Transverse colon (tissue), 4 donors: ENCODE measurements at regions not wholly inside any gene's neighbourhood (a gene's known extent, or its start where the extent isn't known, plus 50 kb on each side); places are given as distances from the start of the nearest gene placed in this dataset.

Experiments
- DNase-seq: peaks from one replicate; pipeline ENCODE4 v3.0.0-alpha.2; 2019
- H3K27ac ChIP-seq, 4 donors: fragments of 200-600 bp; sonication (generic); 2 replicates each; pipeline ENCODE4 v1.5.1; 2016 to 2018; ENCODE audit warnings: inconsistent platforms in 4 of 4
- H3K27me3 ChIP-seq: fragments of 200-600 bp; sonication (generic); 2 replicates; pipeline ENCODE4 v1.5.1; 2017; ENCODE audit warnings: inconsistent platforms
- H3K36me3 ChIP-seq, 4 donors: fragments of 200-600 bp; sonication (generic); 2 replicates each; pipeline ENCODE4 v1.5.1; 2017 to 2019; ENCODE audit warnings: inconsistent platforms in 4 of 4
- H3K4me1 ChIP-seq, 4 donors: fragments of 200-600 bp; sonication (generic); 2 replicates each; pipeline ENCODE4 v1.5.1; 2017 to 2020; ENCODE audit warnings: inconsistent platforms in 4 of 4
- H3K4me3 ChIP-seq, 4 donors: fragments of 200-600 bp; sonication (generic); 1 replicate in 1 of 4; 2 replicates in 3 of 4; pipeline versions ENCODE4 v1.5.1 to v1.6.1; 2017 to 2019; ENCODE audit warnings: inconsistent platforms in 4 of 4
- H3K9me3 ChIP-seq, 2 donors: fragments of 200-600 bp; sonication (generic); 2 replicates each; pipeline ENCODE4 v1.5.1; 2017 to 2019; ENCODE audit warnings: inconsistent platforms in 2 of 2
- EP300 ChIP-seq: sonication (generic); formaldehyde crosslinking; IDR thresholded peaks from one replicate; pipeline ENCODE4 v1.6.1; 2017; ENCODE audit warnings: antibody characterized with exemption, low read depth
- POLR2A ChIP-seq: fragments of 450-650 bp; IDR thresholded peaks from one replicate; pipeline ENCODE4 v1.6.1; 2016; ENCODE audit warnings: antibody characterized with exemption, mild to moderate bottlenecking, moderate library complexity
- POLR2AphosphoS5 ChIP-seq, 3 donors: sonication (generic); formaldehyde crosslinking; IDR thresholded peaks; one replicate each; pipeline ENCODE4 v1.6.1; 2016; ENCODE audit warnings: antibody characterized with exemption in 3 of 3
- WGBS, 2 donors: methylation state at CpG; one replicate each; pipeline ENCODE4 v1.1.5; 2018; ENCODE audit warnings: low coverage in 1 of 2; 5-methylcytosine and 5-hydroxymethylcytosine counted together
- in situ Hi-C, 4 donors: fragments of 200-750 bp; cut with MboI; loops; one replicate each; pipeline versions ENCODE4 v1.15.0 to v1.15.1; 2017; ENCODE audit warnings: low sequenced_read_pairs in 3 of 4, low pct_ligation_motif_present in 1 of 4, low pct_unique_long_range_greater_than_20kb in 1 of 4
- intact Hi-C: fragments of 100-400 bp; cut with DNase I; formaldehyde crosslinking; loops from one replicate; pipeline ENCODE4 v1.15.1; 2023; ENCODE audit warnings: low total_unique reads
- TF ChIP-seq, protein P1 (sequence below), 5 experiments: fragments of 200-600 bp in 3 of 5; fragments of 450-650 bp in 2 of 5; sonication (generic) in 3 of 5; IDR thresholded peaks; 1 replicate in 2 of 5; 2 replicates in 3 of 5; pipeline ENCODE4 v1.5.1; 2016 to 2017; ENCODE audit warnings: antibody characterized with exemption in 5 of 5, inconsistent platforms in 3 of 5, mild to moderate bottlenecking in 2 of 5, moderate library complexity in 1 of 5

DNA sequence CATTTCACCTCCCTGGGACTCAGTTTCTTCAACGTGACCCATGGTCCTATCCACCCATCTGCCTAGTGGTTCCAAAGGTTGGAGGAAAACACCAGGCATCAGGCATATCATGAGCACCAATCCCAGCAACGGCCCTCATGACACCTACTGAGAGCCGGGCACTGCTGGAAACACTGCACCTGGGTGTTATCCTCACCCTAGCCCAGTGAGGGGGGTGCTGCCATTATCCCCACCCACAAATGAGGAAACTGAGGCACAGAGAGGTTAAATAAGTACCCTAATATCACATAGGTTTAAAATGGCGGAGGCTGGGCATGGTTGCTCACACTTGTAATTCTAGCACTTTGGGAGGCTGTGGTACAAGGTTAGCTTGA, 206.9 kb downstream of the MATN1 start:
- Histone ChIP-seq H3K4me1 (no peaks in the 10 kb centered on the region), H3K27me3 (peaks cover 3% of the 10 kb centered on the region), H3K4me3 (no peak overlapping the region), H3K9me3 (no peaks in the 10 kb centered on the region), H3K27ac (no peak overlapping the region), H3K36me3 (no peaks in the 10 kb centered on the region)
- no peak for DNase-seq
- intact Hi-C loops (no loop called here), in situ Hi-C loops (no loop called here)
- no peak for TF ChIP-seq POLR2A
- WGBS, 2 donors = 83% methylated on average over 4 of the region's 4 CpGs; no CpG with 5 or more reads in 1 of the 2 donors

DNA sequence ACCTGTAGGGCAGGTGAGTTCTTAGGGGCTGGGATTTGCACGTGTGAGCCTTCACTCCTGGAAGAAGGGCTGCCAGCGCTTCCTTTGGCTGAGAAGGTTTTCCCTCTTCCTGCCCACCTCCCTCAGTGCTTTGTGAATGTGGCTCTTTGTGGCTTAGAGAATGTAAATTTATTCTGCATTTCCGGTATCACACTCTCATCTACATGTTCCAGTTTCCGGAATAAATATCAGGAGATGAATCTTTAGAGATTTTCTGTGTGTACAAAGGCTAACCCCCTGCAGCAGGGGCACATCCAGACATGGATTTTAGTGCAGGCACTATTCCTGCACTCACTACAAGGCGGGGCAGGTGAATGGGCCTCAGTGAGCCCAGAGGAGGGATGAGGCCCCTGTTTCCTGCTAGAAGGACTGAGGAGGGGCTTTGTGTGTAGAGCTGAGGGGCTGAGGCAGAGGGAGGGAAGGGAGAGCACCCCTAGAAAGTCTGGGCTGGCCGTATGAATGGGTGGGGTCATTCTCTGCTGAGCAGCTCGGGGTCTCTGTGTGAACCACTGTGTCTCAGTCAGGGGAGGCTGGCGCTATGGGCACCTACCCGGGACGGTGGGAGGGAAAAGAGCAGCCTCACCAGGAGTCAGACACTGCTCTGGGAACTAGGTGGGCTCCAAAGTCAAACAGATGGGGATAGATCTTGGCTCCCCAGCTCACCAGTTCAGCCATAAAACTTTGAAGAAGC, 207.5 kb downstream of the MATN1 start:
- TF ChIP-seq POLR2A = no peak
- no peak for TF ChIP-seq EP300
- TF ChIP-seq, protein P1, sequence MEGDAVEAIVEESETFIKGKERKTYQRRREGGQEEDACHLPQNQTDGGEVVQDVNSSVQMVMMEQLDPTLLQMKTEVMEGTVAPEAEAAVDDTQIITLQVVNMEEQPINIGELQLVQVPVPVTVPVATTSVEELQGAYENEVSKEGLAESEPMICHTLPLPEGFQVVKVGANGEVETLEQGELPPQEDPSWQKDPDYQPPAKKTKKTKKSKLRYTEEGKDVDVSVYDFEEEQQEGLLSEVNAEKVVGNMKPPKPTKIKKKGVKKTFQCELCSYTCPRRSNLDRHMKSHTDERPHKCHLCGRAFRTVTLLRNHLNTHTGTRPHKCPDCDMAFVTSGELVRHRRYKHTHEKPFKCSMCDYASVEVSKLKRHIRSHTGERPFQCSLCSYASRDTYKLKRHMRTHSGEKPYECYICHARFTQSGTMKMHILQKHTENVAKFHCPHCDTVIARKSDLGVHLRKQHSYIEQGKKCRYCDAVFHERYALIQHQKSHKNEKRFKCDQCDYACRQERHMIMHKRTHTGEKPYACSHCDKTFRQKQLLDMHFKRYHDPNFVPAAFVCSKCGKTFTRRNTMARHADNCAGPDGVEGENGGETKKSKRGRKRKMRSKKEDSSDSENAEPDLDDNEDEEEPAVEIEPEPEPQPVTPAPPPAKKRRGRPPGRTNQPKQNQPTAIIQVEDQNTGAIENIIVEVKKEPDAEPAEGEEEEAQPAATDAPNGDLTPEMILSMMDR (IDR thresholded peaks at IDR 0.05) = no peak
- no peak for TF ChIP-seq POLR2AphosphoS5 (IDR thresholded peaks at IDR 0.05)
- 57 to 70% methylated on average over 4 to 10 of the region's 10 CpGs for WGBS, 2 donors
- no peaks in the 10 kb centered on the region for H3K4me1 ChIP-seq
- in situ Hi-C loops (no loop called here), intact Hi-C loops (no loop called here)
- H3K36me3 ChIP-seq = no peaks in the 10 kb centered on the region
- H3K27ac ChIP-seq = no peak overlapping the region
- no peak overlapping the region for H3K4me3 ChIP-seq
- DNase-seq = no peak
- H3K27me3 ChIP-seq = no peaks in the 10 kb centered on the region
- no peaks in the 10 kb centered on the region for H3K9me3 ChIP-seq

DNA sequence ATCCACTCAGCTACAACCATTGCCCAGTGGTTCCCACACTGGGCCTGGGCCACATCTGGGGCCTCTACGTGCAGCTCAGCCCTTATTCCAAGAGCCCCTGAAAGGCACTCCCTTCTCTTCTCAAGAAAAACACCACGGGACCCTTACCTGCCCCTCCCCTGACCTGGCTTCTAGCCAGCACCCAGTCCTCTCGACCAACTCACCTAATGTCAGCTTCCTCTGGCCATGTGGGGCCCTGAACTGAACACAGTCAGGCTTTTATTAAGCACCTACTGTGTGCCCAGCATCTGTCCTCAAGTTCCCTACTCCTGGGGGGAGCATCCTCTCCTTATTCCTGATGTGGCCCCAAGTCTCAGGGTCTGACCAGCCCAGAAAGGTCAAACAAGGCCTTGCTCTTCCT, 208.4 kb downstream of the MATN1 start:
- DNase-seq = no peak
- no peak for TF ChIP-seq EP300
- no peak for TF ChIP-seq POLR2A
- H3K27ac ChIP-seq = no peak overlapping the region
- intact Hi-C loops (no loop called here), in situ Hi-C loops (no loop called here)
- H3K27me3 ChIP-seq = no peaks in the 10 kb centered on the region
- 30% methylated on average over 3 of the region's 3 CpGs; no CpG with 5 or more reads in 1 of the 2 donors for WGBS, 2 donors
- H3K4me3 ChIP-seq = no peak overlapping the region
- no peaks in the 10 kb centered on the region for H3K9me3 ChIP-seq
- H3K36me3 ChIP-seq = no peaks in the 10 kb centered on the region
- H3K4me1 ChIP-seq = no peaks in the 10 kb centered on the region

DNA sequence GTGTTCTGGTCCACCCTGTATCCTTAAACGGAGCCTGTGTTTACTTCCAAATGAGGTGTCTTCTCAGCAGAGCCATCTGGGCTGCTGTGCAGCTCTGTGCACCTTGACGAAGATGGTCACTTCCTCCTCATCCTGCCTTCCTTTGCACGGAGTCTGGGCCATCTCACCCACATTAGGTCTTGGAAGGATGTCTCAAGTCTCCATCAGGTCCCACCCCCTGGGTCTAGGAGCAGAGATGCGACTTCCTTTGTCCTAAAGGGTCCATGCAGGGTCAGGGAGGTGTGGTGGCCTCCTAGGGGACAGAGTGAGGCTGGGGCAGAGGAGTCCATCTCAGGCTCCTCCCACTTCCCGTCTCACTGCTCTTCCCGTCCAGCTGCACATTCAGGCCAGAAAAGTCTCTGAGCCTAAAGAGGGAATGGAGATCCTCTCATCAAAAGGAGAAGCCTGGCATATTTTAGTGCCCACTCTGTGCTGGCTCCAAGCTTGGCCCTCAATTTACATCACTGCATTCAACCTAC, 209.2 kb downstream of the MATN1 start:
- Histone ChIP-seq H3K36me3 (no peaks in the 10 kb centered on the region), H3K27me3 (no peaks in the 10 kb centered on the region), H3K4me1 (no peaks in the 10 kb centered on the region), H3K9me3 (no peaks in the 10 kb centered on the region), H3K4me3 (no peak overlapping the region), H3K27ac (no peak overlapping the region)
- TF ChIP-seq, protein P1 (IDR thresholded peaks at IDR 0.05) = no peak
- no peak for TF ChIP-seq POLR2A
- 29 to 40% methylated on average over 1 to 6 of the region's 6 CpGs for WGBS, 2 donors
- DNase-seq = no peak
- in situ Hi-C loops (no loop called here), intact Hi-C loops (no loop called here)

DNA sequence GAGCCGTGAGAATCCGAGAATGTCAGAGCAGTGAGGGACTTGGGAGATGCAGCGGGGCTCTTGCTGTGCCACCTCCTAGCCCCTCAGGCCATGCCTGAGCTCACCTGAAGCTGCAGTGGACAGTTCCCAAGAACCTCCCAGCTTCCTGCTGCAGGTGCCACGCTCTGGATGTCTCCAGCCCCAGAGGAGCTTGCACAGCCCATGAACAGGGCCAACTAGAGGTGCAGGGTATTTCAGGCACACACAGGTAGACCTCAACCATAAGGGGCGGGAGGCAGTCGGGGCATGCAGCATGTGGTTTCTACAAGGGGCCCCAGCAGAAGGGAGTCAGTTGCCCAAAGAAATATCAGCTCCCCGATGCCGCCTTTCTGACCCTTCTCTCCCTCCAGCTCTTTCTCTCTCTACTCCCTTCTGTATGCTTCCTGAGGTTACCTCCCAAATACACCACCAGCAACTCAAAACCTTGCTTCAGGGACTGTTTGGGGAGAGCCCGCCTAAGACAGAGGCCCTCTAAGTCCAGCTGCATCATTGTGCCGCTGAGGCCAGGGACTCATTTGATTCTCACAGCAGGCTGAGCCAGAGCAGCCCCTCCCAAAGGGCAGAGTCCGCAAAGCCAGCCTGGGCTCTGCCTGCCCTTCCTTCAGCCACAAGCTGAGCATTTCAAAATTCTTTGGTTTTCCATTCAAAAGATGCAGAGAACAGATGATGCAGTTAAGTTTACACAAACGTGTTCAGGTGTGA, 209.8 kb downstream of the MATN1 start:
- Histone ChIP-seq H3K9me3 (no peaks in the 10 kb centered on the region), H3K27ac (no peak overlapping the region), H3K4me1 (no peaks in the 10 kb centered on the region), H3K27me3 (no peaks in the 10 kb centered on the region), H3K4me3 (no peak overlapping the region), H3K36me3 (no peaks in the 10 kb centered on the region)
- TF ChIP-seq POLR2A (no peak), EP300 (no peak), POLR2AphosphoS5 (IDR thresholded peaks at IDR 0.05) (no peak)
- TF ChIP-seq, protein P1 (IDR thresholded peaks at IDR 0.05) = no peak
- intact Hi-C loops = no loop called here
- in situ Hi-C loops = no loop called here
- DNase-seq = no peak
- 30 to 64% methylated on average over 2 to 11 of the region's 12 CpGs for WGBS, 2 donors
